ENCODE measurements at regions not wholly inside any gene's neighbourhood (a gene's known extent, or its start where the extent isn't known, plus 50 kb on each side); places are given as distances from the start of the nearest gene placed in this dataset.

DNA sequence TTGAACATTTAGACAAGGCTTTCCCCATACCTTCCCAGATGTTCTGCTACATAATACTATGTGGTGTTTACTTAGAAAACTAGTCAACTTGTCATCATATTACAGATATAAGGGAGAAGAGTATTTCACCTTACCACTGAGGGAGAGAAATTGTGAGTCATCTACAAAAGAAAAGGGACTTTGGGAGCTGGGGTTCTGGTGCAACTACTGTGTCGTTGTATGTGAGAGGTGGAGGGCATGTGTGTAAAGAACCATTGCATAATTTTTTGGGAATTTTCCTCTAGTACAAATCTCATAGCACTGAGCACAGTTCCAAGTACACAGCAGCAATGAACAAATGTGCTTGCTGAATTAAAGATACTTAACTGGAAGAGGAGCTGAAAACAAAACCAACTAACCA is 665.6 kb downstream of the DHX35 start:
- in situ Hi-C loops (cut with MboI; ENCODE audit: low sequenced_read_pairs): no loop called here

GRCh38 chr20:39624316-39624715 is 662.2 kb downstream of the DHX35 start:
- in situ Hi-C loops (cut with MboI; ENCODE audit: low sequenced_read_pairs): no loop called here

DNA sequence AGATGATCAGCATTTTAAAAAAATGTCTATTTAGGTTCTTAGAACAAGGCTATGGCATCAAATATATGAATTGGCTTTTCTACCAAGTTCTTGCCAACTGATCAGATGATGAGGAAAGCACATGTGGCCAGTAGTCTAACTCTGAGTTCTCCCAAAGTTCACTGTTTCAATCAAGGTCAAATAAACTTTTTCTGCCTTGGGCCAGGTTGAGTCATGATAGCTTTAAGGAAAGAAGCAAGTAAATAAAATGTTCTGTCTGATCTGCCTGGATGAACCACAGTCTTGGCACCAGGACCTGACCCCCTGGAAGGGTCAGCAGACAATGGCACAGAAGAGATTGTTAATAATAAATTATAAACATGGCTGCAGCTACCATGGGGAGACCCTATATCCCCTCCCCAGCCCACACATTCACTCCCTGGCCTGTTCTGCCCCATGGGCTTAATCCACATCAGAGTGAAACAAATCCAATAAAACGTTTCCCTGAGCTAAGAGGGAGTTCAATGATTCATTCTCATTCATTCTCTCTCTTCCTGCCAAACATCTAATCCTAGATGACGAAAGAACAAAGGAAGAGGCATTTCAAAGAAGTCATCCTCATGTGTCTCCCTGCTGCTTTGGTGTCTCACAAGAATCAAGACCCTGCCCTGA is 661.6 kb downstream of the DHX35 start:
- in situ Hi-C loops (cut with MboI; ENCODE audit: low sequenced_read_pairs): no loop called here

DNA sequence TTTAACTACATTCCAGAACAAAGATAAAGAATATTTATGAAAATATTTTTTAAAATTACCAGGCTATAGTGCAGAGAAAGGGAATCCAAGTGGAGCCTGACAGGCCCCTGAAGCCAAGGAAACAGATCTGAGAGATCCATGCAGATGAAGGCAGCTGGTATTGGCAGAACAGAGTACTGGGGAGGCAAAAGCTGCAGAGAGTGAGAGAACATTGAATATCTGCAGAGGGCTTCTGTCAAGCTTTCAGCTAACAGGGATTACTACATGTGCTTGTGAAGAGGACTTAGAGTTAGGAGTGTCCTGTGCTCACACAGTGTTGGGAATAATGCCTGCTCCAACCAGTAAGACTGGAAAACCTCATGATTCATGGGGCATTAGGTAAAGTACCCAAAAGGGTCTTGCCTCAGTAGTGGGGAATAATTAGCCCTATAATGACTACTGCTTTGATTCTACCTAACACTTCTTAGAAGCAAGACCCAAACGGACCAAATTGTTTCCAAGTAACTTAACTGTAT is 657.2 kb downstream of the DHX35 start:
- in situ Hi-C loops (cut with MboI; ENCODE audit: low sequenced_read_pairs): no loop called here

GRCh38 chr20:39611901-39612300 is 649.8 kb downstream of the DHX35 start:
- in situ Hi-C loops (cut with MboI; ENCODE audit: low sequenced_read_pairs): no loop called here

DNA sequence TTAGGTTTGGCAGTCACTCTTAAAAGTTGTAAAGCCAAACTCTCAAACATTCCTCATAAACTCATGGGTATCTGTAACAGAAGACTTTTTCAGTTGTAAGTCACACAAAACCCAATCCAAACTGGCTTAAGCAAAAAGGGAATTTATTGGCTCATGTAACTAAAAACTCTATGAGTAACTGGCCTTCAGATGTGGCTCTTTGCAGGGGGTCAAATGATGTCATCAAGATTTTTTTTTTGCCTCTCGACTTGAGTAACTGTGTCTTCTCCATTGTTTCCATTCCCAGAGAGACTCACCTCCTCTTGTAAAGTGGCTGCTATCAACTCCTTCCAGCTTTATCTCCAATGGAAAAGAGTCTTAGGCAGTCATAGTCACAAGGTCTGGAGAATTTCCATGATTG is 645.0 kb downstream of the DHX35 start:
- in situ Hi-C loops (cut with MboI; ENCODE audit: low sequenced_read_pairs): no loop called here

DNA sequence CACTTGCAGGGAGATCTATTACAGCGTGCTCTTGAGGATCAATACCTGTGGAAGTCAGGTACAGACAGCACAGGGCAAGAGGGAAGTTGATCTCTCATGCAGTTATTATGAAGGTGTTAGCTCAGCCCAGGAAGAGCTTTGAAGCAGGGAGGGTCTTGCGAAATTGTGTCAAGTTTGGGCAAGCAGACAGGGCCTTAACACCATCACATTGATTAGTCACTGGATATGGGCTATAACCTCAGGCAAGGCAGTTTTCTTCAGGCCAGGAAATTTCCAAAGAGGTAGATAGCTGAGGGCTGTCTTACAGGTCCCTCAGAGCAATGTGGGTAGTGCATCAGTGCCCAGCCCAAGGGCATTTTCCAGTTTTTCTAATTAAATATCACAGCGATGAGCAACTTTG is 643.8 kb downstream of the DHX35 start:
- in situ Hi-C loops (cut with MboI; ENCODE audit: low sequenced_read_pairs): no loop called here

DNA sequence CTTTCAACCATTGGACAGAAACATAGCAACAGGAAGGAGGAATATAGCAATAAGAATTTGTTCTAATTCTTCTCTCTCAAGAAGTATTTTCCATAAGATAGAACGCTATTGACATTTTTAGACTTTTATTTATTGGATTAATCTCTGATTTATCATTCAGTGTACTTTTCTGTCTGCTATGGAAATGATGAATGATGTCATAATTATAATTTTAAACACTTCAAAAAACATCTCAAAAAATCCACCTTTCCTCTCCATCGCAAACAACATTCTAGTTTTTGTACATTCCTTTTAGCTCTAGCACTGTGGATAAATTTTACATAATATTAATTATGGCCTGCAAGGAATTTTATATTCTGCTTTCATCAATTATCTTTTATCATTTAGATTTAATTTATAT is 643.2 kb downstream of the DHX35 start:
- in situ Hi-C loops (cut with MboI; ENCODE audit: low sequenced_read_pairs): no loop called here

GRCh38 chr20:39603219-39603618 is 641.1 kb downstream of the DHX35 start:
- in situ Hi-C loops (cut with MboI; ENCODE audit: low sequenced_read_pairs): no loop called here

GRCh38 chr20:39602649-39603048 is 640.5 kb downstream of the DHX35 start:
- in situ Hi-C loops (cut with MboI; ENCODE audit: low sequenced_read_pairs): no loop called here

DNA sequence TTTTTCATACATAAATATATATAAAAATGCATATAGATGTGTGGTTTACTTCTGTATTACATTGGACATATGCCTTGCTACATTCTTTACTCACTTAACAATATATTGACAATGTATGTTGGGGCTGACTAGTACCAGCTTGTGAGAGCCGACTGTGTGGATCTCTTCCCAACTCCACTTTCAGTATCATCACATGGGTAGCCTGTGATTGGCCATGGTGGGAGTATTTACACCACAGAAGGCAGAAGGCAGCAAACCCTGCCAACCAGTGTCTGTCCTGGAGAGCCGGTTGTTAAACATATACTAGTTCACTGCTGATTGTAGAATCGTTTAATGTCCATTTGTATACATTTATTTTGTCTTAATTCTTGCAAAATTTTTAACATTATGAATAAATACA is 638.7 kb downstream of the DHX35 start:
- in situ Hi-C loops (cut with MboI; ENCODE audit: low sequenced_read_pairs): no loop called here

- in situ Hi-C loops (cut with MboI; ENCODE audit: low sequenced_read_pairs): no loop called here
Observed at GRCh38 chr20:39600156-39600555, 638.0 kb downstream of the DHX35 start.

DNA sequence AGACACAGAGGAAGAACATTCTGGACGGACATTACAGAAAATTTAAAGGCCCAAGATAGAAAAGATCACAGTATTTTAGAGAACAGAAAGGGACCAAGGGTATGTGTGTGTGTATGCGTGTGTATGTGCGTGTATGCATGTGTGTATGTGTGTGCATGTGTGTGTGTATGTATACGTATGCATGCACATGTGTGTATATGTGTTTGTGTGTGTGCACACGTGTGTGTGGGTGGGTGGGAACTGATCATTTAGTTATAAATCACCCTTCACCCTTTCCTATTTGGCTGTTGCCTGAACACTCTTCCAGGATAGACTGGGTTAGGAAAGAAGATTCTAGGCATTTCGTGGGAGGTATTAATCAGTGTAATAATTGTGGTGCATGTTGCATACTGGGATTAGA is 634.4 kb downstream of the DHX35 start:
- in situ Hi-C loops (cut with MboI; ENCODE audit: low sequenced_read_pairs): no loop called here

DNA sequence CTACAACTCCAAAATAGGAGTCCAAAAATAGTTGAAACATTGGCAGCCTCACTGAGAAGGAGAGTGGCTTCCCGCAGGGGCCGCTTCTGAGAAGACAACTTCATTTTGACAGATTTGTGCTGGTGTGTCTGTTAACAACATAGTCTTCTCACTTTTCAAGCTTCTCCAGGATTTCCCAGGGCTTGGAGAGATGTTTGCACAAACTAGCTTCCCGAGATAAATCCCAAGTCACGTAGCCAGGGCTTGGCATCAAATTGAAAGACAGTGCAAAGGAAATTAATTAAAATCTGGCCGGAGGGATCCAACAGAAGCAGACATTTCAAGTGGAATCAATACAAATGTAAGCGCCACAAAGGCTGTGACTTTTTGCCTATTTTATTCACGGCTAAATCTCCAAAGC is 630.2 kb downstream of the DHX35 start:
- in situ Hi-C loops (cut with MboI; ENCODE audit: low sequenced_read_pairs): no loop called here

DNA sequence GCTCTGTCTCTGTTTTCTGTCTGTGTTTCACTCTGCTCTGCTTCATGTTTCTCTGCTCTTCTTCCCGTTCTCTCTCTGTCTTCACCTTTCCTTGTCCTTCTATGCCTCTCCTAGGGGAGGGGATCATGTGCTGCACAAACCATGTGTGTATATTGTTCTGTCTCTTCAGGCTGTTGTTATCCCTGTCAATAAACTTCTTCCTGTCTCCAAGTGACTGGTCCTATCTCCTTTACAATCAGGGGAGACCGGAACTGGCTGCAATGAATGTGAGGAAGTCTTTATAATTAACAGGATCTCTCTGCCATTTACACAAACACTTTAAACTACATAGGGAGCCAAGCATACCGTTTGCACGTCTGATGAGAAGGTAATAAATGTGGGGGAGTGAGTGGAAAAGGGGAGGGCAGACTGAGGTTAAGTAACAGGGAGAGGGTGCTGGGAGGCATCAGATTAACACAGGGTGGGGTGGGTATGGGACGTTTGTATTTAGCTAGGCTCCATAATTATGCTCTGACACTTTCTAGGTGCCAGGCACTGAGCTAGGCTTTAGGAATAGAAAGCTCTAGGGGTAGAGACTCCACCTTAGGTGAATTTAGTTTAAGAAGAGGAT is 626.1 kb downstream of the DHX35 start:
- in situ Hi-C loops (cut with MboI; ENCODE audit: low sequenced_read_pairs): no loop called here

- in situ Hi-C loops (cut with MboI; ENCODE audit: low sequenced_read_pairs): no loop called here
Observed at GRCh38 chr20:39581034-39581433, 618.9 kb downstream of the DHX35 start.

GRCh38 chr20:39576771-39577170 is 614.6 kb downstream of the DHX35 start:
- in situ Hi-C loops (cut with MboI; ENCODE audit: low sequenced_read_pairs): no loop called here

DNA sequence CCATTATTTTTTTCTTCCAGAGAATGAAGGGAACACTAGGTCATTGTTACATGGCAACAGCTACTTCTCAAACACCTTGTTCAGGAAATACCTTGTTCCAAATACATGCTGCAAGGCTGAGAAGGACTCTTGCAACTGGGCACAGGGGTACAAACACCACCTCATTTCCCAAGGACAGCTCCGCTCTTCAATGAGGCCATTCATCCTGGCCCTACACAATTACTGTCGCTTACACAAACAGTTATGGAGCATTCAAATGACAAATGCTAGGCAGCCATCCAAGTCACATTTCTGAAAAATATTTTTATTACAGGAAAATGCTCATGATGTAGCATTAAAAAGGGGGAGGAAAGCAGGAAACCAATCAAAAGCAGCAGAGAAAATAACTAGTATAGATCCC is 611.9 kb downstream of the DHX35 start:
- in situ Hi-C loops (cut with MboI; ENCODE audit: low sequenced_read_pairs): no loop called here

DNA sequence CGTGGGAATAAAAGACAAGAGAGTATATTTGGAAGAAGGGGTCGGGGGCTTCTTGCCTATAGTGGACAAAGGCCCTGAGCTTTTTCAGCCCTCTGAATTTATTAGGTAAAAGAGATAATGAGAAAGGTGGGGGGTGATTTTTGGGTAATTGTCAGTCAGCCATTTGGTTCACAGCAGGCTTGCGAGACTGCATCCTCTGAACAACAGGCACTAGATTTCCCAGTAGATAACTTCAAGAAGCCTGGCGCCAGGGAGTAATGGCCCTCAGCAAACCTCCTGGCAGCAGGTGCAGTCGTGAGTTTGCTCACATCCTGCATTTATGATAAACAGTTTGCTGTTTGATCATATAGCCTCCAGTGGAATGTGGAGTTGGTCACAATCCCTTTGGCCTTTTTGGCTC is 609.0 kb downstream of the DHX35 start:
- in situ Hi-C loops (cut with MboI; ENCODE audit: low sequenced_read_pairs): no loop called here

DNA sequence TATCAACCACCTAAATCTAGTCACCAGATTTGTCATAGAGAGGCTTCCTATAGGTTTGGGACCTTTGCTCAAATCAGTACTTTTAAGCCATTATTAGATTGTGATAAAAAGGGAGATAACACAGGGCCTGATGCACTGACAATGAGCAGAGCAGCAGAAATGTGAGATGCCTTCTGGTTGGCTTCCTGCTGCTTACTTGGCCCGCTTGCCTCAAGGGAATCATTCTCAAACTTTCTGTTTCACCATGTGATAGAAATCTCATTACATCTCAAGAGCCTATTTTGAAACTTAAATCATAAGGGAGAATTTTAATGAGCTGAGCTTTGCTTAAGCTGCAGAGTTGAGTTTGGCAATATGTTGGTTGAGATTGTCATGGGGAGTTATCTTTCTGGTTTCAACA is 606.0 kb downstream of the DHX35 start:
- in situ Hi-C loops (cut with MboI; ENCODE audit: low sequenced_read_pairs): no loop called here

DNA sequence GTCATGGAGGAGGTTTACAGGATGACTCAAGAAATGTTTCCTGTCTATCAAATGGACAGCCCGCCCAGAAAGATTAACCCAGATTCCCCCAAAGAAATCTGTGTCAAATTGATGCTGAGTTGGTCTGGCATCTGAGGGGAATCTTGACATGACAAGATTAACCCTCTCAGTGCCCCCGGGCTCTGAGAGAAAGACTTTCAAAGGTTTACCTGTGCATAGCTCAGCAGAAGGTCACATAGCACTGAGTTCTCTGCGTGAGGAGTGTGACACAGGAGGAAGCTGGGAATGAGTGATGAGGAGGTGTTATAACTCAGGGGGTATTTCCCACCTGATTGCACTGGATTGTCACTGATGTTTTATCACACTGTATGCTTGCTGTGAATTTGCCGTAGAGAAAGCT is 601.2 kb downstream of the DHX35 start:
- in situ Hi-C loops (cut with MboI; ENCODE audit: low sequenced_read_pairs): no loop called here

GRCh38 chr20:39554341-39554740 is 592.2 kb downstream of the DHX35 start:
- in situ Hi-C loops (cut with MboI; ENCODE audit: low sequenced_read_pairs): no loop called here

- in situ Hi-C loops (cut with MboI; ENCODE audit: low sequenced_read_pairs): no loop called here
Observed at GRCh38 chr20:39553120-39553519, 591.0 kb downstream of the DHX35 start.
